Uterus (tissue), 3 donors: ENCODE measurements at regions not wholly inside any gene's neighbourhood (a gene's known extent, or its start where the extent isn't known, plus 50 kb on each side); places are given as distances from the start of the nearest gene placed in this dataset.

Experiments used
- DNase-seq, 2 donors: peaks; one replicate each; pipeline ENCODE4 v3.0.0-alpha.2; 2019 to 2020
- H3K27ac ChIP-seq, 2 donors: fragments of 200-600 bp; sonication (generic); 1 replicate in 1 of 2; 2 replicates in 1 of 2; pipeline ENCODE4 v1.5.1; 2016 to 2018
- H3K27me3 ChIP-seq, 2 donors: fragments of 200-600 bp; sonication (generic); one replicate each; pipeline ENCODE4 v1.5.1; 2018 to 2019; ENCODE audit warnings: control low read depth in 1 of 2
- H3K36me3 ChIP-seq, 2 donors: fragments of 200-600 bp; sonication (generic); one replicate each; pipeline ENCODE4 v1.5.1; 2019; ENCODE audit warnings: control low read depth in 1 of 2
- H3K4me1 ChIP-seq, 2 donors: fragments of 200-600 bp; sonication (generic); one replicate each; pipeline ENCODE4 v1.5.1; 2018 to 2019; ENCODE audit warnings: control low read depth in 1 of 2
- H3K4me3 ChIP-seq, 2 donors: fragments of 200-600 bp; sonication (generic); 1 replicate in 1 of 2; 2 replicates in 1 of 2; pipeline ENCODE4 v1.5.1; 2018 to 2019; ENCODE audit warnings: mild to moderate bottlenecking in 1 of 2
- H3K9me3 ChIP-seq, 2 donors: fragments of 200-600 bp; sonication (generic); one replicate each; pipeline ENCODE4 v1.5.1; 2019; ENCODE audit warnings: control low read depth in 1 of 2
- POLR2A ChIP-seq, 2 donors: fragments of 450-650 bp; IDR thresholded peaks; one replicate each; pipeline ENCODE4 v1.6.1; 2016; ENCODE audit warnings: antibody characterized with exemption in 2 of 2, mild to moderate bottlenecking in 1 of 2, moderate library complexity in 1 of 2
- intact Hi-C: fragments of 100-400 bp; cut with DNase I; formaldehyde crosslinking; loops from one replicate; pipeline ENCODE4 v1.15.1; 2023; ENCODE audit warnings: low total_unique reads
- TF ChIP-seq, protein P1 (sequence below), 4 experiments: fragments of 200-600 bp in 2 of 4; fragments of 450-650 bp in 2 of 4; sonication (generic) in 2 of 4; IDR thresholded peaks; one replicate each; pipeline ENCODE4 v1.5.1; 2016 to 2019; ENCODE audit warnings: antibody characterized with exemption in 4 of 4, mild to moderate bottlenecking in 2 of 4, moderate library complexity in 1 of 4
- donor health status: DM: yes; HTN: yes; CAD: no.

DNA sequence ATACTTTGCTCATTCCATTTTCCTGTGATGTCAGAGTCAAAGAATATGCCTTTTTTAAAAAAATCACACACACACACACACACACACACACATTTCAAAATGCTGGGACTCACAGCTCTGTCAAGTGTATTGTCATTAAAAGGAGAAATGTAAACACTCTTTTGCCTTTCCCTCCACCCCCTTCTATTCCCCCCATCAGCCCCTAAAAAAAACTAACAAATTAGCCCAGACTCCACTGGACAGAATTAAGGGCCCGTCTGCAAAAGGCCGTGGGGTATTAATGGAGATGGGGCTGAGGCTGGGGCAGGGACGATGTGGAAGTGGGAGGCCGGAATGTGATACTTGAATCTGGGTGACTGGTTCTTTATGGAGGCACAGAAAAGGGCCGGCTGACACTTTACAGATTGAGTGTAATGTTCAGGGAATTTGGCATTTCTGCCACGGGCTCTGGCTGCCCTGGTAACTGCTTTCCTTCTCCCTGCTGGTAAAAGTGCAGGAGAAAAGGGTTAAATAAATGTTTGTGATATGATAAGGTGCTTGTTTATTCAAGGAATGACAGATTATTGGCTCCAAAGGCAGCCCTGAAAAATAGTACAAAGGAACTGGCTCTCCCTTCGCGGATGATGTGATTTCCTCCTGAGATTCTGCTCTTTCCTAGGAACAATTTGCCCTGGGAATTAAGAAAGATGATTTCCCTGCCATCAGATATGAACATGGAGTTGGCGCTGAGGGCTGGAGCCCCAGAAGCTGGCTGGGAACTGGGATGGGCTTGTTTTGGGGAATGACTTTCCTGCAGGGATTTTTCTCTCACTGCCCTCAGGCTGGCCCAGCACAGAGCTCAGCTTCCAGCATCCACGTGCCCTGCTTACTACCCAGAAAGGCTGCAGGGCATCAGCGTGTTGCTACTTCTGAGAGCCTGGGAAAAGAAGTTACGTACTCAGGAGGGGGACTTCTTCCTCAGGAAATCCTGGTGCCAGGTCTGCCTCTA, 52.8 kb upstream of the CTAGE1 start:
- TF ChIP-seq, protein P1, sequence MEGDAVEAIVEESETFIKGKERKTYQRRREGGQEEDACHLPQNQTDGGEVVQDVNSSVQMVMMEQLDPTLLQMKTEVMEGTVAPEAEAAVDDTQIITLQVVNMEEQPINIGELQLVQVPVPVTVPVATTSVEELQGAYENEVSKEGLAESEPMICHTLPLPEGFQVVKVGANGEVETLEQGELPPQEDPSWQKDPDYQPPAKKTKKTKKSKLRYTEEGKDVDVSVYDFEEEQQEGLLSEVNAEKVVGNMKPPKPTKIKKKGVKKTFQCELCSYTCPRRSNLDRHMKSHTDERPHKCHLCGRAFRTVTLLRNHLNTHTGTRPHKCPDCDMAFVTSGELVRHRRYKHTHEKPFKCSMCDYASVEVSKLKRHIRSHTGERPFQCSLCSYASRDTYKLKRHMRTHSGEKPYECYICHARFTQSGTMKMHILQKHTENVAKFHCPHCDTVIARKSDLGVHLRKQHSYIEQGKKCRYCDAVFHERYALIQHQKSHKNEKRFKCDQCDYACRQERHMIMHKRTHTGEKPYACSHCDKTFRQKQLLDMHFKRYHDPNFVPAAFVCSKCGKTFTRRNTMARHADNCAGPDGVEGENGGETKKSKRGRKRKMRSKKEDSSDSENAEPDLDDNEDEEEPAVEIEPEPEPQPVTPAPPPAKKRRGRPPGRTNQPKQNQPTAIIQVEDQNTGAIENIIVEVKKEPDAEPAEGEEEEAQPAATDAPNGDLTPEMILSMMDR (IDR thresholded peaks at IDR 0.05) = no peak
- TF ChIP-seq POLR2A (IDR thresholded peaks at IDR 0.05) = no peak
- Histone ChIP-seq H3K36me3 (no peaks in the 10 kb centered on the region), H3K27me3 (no peaks in the 10 kb centered on the region), H3K4me3 (no peak overlapping the region), H3K9me3 (no peaks in the 10 kb centered on the region), H3K27ac (peak overlapping the region; percentile 61 to 70), H3K4me1 (peaks cover 13 to 19% of the 10 kb centered on the region in 2 donors)
- no peak for DNase-seq
- intact Hi-C loops = loop anchor here (5.0 kb wide), 1 partner anchor 743 kb away; no protein-coding TSS in a partner anchor

- peak overlapping the region; percentile 61 to 70 for H3K27ac ChIP-seq
- intact Hi-C loops = loop anchor here (5.0 kb wide), 1 partner anchor 744 kb away; no protein-coding TSS in a partner anchor
- DNase-seq = no peak
- H3K9me3 ChIP-seq = no peaks in the 10 kb centered on the region
- no peak overlapping the region for H3K4me3 ChIP-seq
- peaks cover 9 to 19% of the 10 kb centered on the region in 2 donors for H3K4me1 ChIP-seq
- no peaks in the 10 kb centered on the region for H3K27me3 ChIP-seq
- no peak for TF ChIP-seq POLR2A (IDR thresholded peaks at IDR 0.05)
- TF ChIP-seq, protein P1 (IDR thresholded peaks at IDR 0.05) = no peak
- H3K36me3 ChIP-seq = no peaks in the 10 kb centered on the region
Measured at GRCh38 chr18:22471546-22472131, 53.9 kb upstream of the CTAGE1 start.

DNA sequence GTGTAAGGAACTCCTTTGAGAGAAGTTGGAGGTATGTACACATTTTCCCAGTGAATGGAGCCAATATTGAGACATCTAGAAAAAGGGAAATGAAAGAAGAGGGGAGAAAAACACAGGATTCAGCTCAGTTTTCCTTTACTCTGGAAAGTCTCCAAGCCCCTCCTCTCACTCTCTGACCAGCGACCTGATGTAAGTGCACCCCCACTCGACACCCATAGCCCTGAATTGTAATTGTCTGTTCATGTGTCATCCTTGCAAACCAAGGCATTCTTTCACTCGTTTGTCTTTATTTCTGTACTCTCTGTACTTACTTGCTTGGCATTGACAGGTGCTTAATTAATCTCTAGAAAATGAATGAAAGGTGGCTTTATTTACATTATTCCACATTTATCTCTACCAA, 55.7 kb upstream of the CTAGE1 start:
- H3K27me3 ChIP-seq = no peaks in the 10 kb centered on the region
- intact Hi-C loops = loop anchor here (5.0 kb wide), 1 partner anchor 746 kb away; no protein-coding TSS in a partner anchor
- H3K27ac ChIP-seq = no peak overlapping the region
- peaks cover 0 to 11% of the 10 kb centered on the region in 2 donors for H3K4me1 ChIP-seq
- H3K9me3 ChIP-seq = no peaks in the 10 kb centered on the region
- DNase-seq = no peak
- H3K4me3 ChIP-seq = no peak overlapping the region
- no peaks in the 10 kb centered on the region for H3K36me3 ChIP-seq
- no peak for TF ChIP-seq POLR2A (IDR thresholded peaks at IDR 0.05)
- TF ChIP-seq, protein P1 (IDR thresholded peaks at IDR 0.05) = no peak

DNA sequence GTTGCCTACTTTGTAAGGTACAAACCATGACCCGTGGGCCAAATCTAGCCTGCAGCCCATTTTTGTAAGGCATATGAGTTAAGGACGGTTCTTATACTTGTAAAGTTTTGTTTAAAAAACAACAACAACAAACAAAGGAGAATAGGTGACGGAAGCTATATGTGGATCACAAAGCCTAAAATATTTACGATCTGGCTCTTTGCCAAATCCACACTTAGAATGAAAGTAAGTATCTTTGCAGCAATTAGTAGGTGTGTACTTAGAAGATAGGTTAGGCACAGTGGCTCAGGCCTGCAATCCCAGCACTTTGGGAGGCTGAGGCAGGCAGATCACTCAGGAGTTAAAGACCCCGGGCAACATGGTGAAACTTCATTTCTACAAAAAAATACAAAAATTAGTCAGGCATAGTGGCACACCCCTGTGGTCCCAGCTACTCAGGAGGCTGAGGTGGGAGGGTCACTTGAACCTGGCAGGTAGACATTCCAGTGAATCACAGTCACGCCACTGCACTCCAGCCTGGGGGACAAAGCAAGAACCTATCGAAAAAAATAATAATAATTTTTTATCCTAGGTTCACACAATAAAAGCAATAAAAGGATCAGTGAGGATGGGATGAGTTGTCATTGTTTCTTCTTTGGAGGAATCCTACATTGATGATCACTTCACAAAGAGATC, 57.8 kb upstream of the CTAGE1 start:
- Histone ChIP-seq H3K27ac (no peak overlapping the region), H3K4me3 (no peak overlapping the region), H3K36me3 (no peaks in the 10 kb centered on the region), H3K4me1 (peaks cover 0 to 7% of the 10 kb centered on the region in 2 donors), H3K27me3 (no peaks in the 10 kb centered on the region), H3K9me3 (no peaks in the 10 kb centered on the region)
- intact Hi-C loops = no loop called here
- no peak for DNase-seq
- TF ChIP-seq, protein P1 (IDR thresholded peaks at IDR 0.05) = no peak
- no peak for TF ChIP-seq POLR2A (IDR thresholded peaks at IDR 0.05)
